CD14-positive monocyte (primary cell): ENCODE measurements at regions not wholly inside any gene's neighbourhood (a gene's known extent, or its start where the extent isn't known, plus 50 kb on each side); places are given as distances from the start of the nearest gene placed in this dataset.

Experiments used
- DNase-seq, 3 donors: peaks; one replicate each; pipeline ENCODE4 v3.0.0-alpha.2; 2011 to 2022
- H2AFZ ChIP-seq: 2 replicates; pipeline ENCODE4 v1.6.0; 2012; ENCODE audit warnings: mild to moderate bottlenecking, low read depth, low read length, inconsistent platforms; ENCODE audit not compliant: insufficient read depth, poor library complexity, severe bottlenecking
- H3K27ac ChIP-seq, 2 donors: 1 replicate in 1 of 2; 2 replicates in 1 of 2; pipeline ENCODE4 v1.5.1; 2012 to 2013; ENCODE audit warnings: low read length in 2 of 2, control low read depth in 1 of 2, inconsistent platforms in 1 of 2, low read depth in 1 of 2, mild to moderate bottlenecking in 1 of 2
- H3K27me3 ChIP-seq, 2 donors: one replicate each; pipeline versions ENCODE4 v1.6.0 to v1.6.1; 2011 to 2013; ENCODE audit warnings: low read length in 2 of 2; ENCODE audit not compliant: control insufficient read depth in 2 of 2, insufficient read depth in 2 of 2
- H3K36me3 ChIP-seq, 2 donors: replicated peaks in 1 of 2; 1 replicate in 1 of 2; 2 replicates in 1 of 2; pipeline versions ENCODE4 v1.5.1 to v1.6.1; 2012 to 2013; ENCODE audit warnings: low read length in 2 of 2, control low read depth in 1 of 2, inconsistent platforms in 1 of 2, mild to moderate bottlenecking in 1 of 2; ENCODE audit not compliant: insufficient read depth in 2 of 2, control insufficient read depth in 1 of 2
- H3K4me1 ChIP-seq, 2 donors: 1 replicate in 1 of 2; 2 replicates in 1 of 2; pipeline versions ENCODE4 v1.5.1 to v1.6.1; 2012 to 2013; ENCODE audit warnings: low read length in 2 of 2, control low read depth in 1 of 2, inconsistent platforms in 1 of 2, mild to moderate bottlenecking in 1 of 2, moderate library complexity in 1 of 2; ENCODE audit not compliant: insufficient read depth in 2 of 2, control insufficient read depth in 1 of 2
- H3K4me2 ChIP-seq: replicated peaks from 2 replicates; pipeline ENCODE3; 2012; ENCODE audit warnings: low read length, moderate library complexity, mild to moderate bottlenecking; ENCODE audit not compliant: poor library complexity, severe bottlenecking; ENCODE audit errors: extremely low read depth
- H3K4me3 ChIP-seq, 3 experiments: fragments of 200-600 bp in 1 of 3; sonication (generic) in 1 of 3; replicated peaks in 1 of 3; 1 replicate in 2 of 3; 2 replicates in 1 of 3; pipeline ENCODE4 v1.5.1; 2011 to 2013; ENCODE audit warnings: low read length in 3 of 3, mild to moderate bottlenecking in 3 of 3, control low read depth in 2 of 3, low read depth in 2 of 3, inconsistent platforms in 1 of 3, moderate library complexity in 1 of 3
- H3K79me2 ChIP-seq: 2 replicates; pipeline ENCODE4 v1.6.0; 2012; ENCODE audit warnings: mild to moderate bottlenecking, control low read depth, inconsistent platforms, low read length, moderate library complexity; ENCODE audit not compliant: insufficient read depth
- H3K9ac ChIP-seq: 2 replicates; pipeline ENCODE4 v1.6.0; 2017; ENCODE audit warnings: low read length, mild to moderate bottlenecking; ENCODE audit not compliant: insufficient read depth, poor library complexity, severe bottlenecking
- H3K9me3 ChIP-seq, 2 donors: replicated peaks in 1 of 2; 1 replicate in 1 of 2; 2 replicates in 1 of 2; pipeline versions ENCODE4 v1.5.1 to v1.6.1; 2012 to 2013; ENCODE audit warnings: low read length in 2 of 2, control low read depth in 1 of 2; ENCODE audit not compliant: control insufficient read depth in 1 of 2, insufficient read depth in 1 of 2
- H4K20me1 ChIP-seq: 2 replicates; pipeline ENCODE4 v1.6.0; 2012; ENCODE audit warnings: mild to moderate bottlenecking, low read length, control low read depth, moderate library complexity; ENCODE audit not compliant: insufficient read depth
- H3K27ac Mint-ChIP-seq, 7 donors: one replicate each; pipeline ENCODE4 v1.8.0; 2020; ENCODE audit warnings: mild to moderate bottlenecking in 7 of 7, mixed read lengths in 7 of 7, moderate library complexity in 6 of 7, inconsistent platforms in 2 of 7
- H3K27me3 Mint-ChIP-seq, 3 donors: one replicate each; pipeline ENCODE4 v1.8.0; 2021 to 2022; ENCODE audit warnings: low read depth in 3 of 3, mild to moderate bottlenecking in 3 of 3, mixed read lengths in 3 of 3, moderate library complexity in 3 of 3, inconsistent platforms in 1 of 3
- H3K36me3 Mint-ChIP-seq, 2 donors: one replicate each; pipeline ENCODE4 v1.8.0; 2020; ENCODE audit warnings: mixed read lengths in 2 of 2, inconsistent platforms in 1 of 2, mild to moderate bottlenecking in 1 of 2
- H3K4me1 Mint-ChIP-seq: one replicate; pipeline ENCODE4 v1.8.0; 2020; ENCODE audit warnings: mild to moderate bottlenecking, mixed read lengths
- H3K4me3 Mint-ChIP-seq, 2 donors: one replicate each; pipeline ENCODE4 v1.8.0; 2020; ENCODE audit warnings: mild to moderate bottlenecking in 2 of 2, mixed read lengths in 2 of 2, moderate library complexity in 1 of 2
- H3K9me3 Mint-ChIP-seq, 7 donors: one replicate each; pipeline ENCODE4 v1.8.0; 2020 to 2022; ENCODE audit warnings: mixed read lengths in 7 of 7, mild to moderate bottlenecking in 6 of 7, moderate library complexity in 6 of 7, inconsistent platforms in 2 of 7
- WGBS: methylation state at CpG from one replicate; pipeline ENCODE4 v1.1.5; 2013; ENCODE audit warnings: missing lambda C conversion rate; ENCODE audit not compliant: insufficient coverage; 5-methylcytosine and 5-hydroxymethylcytosine counted together
- intact Hi-C, 2 donors: fragments of 100-400 bp; cut with micrococcal nuclease; formaldehyde crosslinking; loops; one replicate each; pipeline versions ENCODE4 v1.15.0 to v1.15.1; 2023
- TF ChIP-seq, protein P1 (sequence below): fragments of 200-600 bp; IDR thresholded peaks from one replicate; pipeline ENCODE4 v1.8.0; 2022; ENCODE audit warnings: antibody characterized with exemption, mild to moderate bottlenecking

DNA sequence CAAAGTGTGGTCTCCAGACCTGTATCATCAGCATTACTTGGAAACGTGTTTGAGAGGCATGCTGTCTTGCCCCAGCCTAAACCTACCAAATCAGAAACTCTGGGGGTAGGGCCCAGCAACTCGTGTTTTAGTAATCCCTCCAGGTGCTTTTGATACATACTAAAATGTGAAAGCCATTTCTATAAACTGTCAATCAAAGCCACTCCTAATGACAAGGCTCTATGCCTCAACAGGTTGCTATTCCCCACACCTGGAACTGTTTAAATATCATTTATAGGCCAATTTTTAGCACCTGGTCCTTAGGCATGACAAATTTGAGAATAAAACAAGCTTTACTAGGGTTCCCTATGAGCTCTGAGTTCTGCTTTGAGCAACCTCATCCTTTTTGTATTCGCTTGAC lies 158.7 kb upstream of the NR5A2 start:
- Mint-ChIP-seq H3K27ac (no peak overlapping the region), H3K27me3 (peaks cover 0 to 5% (median 0%) of the 10 kb centered on the region in 3 donors), H3K4me1 (peaks cover 26% of the 10 kb centered on the region), H3K4me3 (no peak overlapping the region), H3K9me3 (no peaks in the 10 kb centered on the region), H3K36me3 (no peaks in the 10 kb centered on the region)
- no peak for DNase-seq
- WGBS, result 87% methylated on average over 3 of the region's 3 CpGs
- no peak overlapping the region for H3K4me2 ChIP-seq
- H3K27ac ChIP-seq, result no peak overlapping the region
- H2AFZ ChIP-seq, result no peak overlapping the region
- TF ChIP-seq, protein P1, sequence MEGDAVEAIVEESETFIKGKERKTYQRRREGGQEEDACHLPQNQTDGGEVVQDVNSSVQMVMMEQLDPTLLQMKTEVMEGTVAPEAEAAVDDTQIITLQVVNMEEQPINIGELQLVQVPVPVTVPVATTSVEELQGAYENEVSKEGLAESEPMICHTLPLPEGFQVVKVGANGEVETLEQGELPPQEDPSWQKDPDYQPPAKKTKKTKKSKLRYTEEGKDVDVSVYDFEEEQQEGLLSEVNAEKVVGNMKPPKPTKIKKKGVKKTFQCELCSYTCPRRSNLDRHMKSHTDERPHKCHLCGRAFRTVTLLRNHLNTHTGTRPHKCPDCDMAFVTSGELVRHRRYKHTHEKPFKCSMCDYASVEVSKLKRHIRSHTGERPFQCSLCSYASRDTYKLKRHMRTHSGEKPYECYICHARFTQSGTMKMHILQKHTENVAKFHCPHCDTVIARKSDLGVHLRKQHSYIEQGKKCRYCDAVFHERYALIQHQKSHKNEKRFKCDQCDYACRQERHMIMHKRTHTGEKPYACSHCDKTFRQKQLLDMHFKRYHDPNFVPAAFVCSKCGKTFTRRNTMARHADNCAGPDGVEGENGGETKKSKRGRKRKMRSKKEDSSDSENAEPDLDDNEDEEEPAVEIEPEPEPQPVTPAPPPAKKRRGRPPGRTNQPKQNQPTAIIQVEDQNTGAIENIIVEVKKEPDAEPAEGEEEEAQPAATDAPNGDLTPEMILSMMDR, result no peak
- H3K9ac ChIP-seq, result no peak overlapping the region
- peaks cover 18 to 29% of the 10 kb centered on the region in 2 donors for H3K4me1 ChIP-seq
- H3K36me3 ChIP-seq, result no peaks in the 10 kb centered on the region
- H3K27me3 ChIP-seq, result no peaks in the 10 kb centered on the region
- H3K79me2 ChIP-seq, result no peaks in the 10 kb centered on the region
- H3K4me3 ChIP-seq, result no peak overlapping the region
- no peaks in the 10 kb centered on the region for H4K20me1 ChIP-seq
- no peaks in the 10 kb centered on the region for H3K9me3 ChIP-seq
- intact Hi-C loops, result no loop called here

DNA sequence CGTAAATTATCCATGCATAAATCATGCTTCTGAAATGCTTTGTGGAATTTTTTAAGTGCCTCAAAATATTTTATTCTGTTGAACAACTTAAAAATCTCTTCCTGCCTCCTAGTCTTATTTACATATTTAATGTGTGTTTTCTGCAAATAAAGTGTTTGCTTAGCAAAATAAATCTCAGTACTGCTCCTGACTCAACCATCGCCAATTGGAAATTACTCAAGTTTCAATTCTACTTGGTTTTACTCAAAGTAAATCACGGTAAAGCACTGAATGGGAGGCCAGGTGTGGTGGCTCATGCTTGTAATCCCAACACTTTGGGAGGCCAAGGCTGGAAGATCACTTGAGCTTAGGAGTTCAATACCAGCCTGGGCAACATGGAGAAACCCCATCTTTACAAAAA lies 152.2 kb upstream of the NR5A2 start:
- Mint-ChIP-seq H3K36me3 (no peaks in the 10 kb centered on the region), H3K4me1 (peaks cover 33% of the 10 kb centered on the region), H3K9me3 (peaks cover 0 to 6% (median 0%) of the 10 kb centered on the region in 7 donors)

More for the DNA sequence above, 152.2 kb upstream of the NR5A2 start:
- no peak for DNase-seq
- Mint-ChIP-seq H3K27ac (no peak overlapping the region), H3K4me3 (no peak overlapping the region), H3K27me3 (peaks cover 0 to 3% (median 1%) of the 10 kb centered on the region in 3 donors)
- H2AFZ ChIP-seq, result no peak overlapping the region
- no peaks in the 10 kb centered on the region for H3K27me3 ChIP-seq
- 100% methylated on average over 1 of the region's 3 CpGs for WGBS
- no peak overlapping the region for H3K27ac ChIP-seq
- TF ChIP-seq, protein P1, result no peak
- H3K4me2 ChIP-seq, result no peak overlapping the region
- H3K9me3 ChIP-seq, result no peaks in the 10 kb centered on the region
- intact Hi-C loops, result no loop called here
- H3K4me1 ChIP-seq, result peaks cover 24 to 27% of the 10 kb centered on the region in 2 donors
- H3K9ac ChIP-seq, result no peak overlapping the region
- no peaks in the 10 kb centered on the region for H3K36me3 ChIP-seq
- H3K79me2 ChIP-seq, result no peaks in the 10 kb centered on the region
- no peaks in the 10 kb centered on the region for H4K20me1 ChIP-seq
- H3K4me3 ChIP-seq, result no peak overlapping the region
